ENCODE measurements at regions not wholly inside any gene's neighbourhood (a gene's known extent, or its start where the extent isn't known, plus 50 kb on each side); places are given as distances from the start of the nearest gene placed in this dataset.

GRCh38 chr5:36392818-36393217, 91.1 kb upstream of the RANBP3L start:
- TF ChIP-seq, protein P1, sequence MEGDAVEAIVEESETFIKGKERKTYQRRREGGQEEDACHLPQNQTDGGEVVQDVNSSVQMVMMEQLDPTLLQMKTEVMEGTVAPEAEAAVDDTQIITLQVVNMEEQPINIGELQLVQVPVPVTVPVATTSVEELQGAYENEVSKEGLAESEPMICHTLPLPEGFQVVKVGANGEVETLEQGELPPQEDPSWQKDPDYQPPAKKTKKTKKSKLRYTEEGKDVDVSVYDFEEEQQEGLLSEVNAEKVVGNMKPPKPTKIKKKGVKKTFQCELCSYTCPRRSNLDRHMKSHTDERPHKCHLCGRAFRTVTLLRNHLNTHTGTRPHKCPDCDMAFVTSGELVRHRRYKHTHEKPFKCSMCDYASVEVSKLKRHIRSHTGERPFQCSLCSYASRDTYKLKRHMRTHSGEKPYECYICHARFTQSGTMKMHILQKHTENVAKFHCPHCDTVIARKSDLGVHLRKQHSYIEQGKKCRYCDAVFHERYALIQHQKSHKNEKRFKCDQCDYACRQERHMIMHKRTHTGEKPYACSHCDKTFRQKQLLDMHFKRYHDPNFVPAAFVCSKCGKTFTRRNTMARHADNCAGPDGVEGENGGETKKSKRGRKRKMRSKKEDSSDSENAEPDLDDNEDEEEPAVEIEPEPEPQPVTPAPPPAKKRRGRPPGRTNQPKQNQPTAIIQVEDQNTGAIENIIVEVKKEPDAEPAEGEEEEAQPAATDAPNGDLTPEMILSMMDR (IDR thresholded peaks at IDR 0.05; ENCODE audit: insufficient read depth, low read length) = no peak
- no peak for TF ChIP-seq SPI1 (IDR thresholded peaks at IDR 0.05; ENCODE audit: borderline replicate concordance, low read depth)
- no peak for TF ChIP-seq POLR2AphosphoS5 (IDR thresholded peaks at IDR 0.05; ENCODE audit: low read depth)

Data from HL-60 (cell line).